ENCODE measurements at regions not wholly inside any gene's neighbourhood (a gene's known extent, or its start where the extent isn't known, plus 50 kb on each side); places are given as distances from the start of the nearest gene placed in this dataset.

DNA sequence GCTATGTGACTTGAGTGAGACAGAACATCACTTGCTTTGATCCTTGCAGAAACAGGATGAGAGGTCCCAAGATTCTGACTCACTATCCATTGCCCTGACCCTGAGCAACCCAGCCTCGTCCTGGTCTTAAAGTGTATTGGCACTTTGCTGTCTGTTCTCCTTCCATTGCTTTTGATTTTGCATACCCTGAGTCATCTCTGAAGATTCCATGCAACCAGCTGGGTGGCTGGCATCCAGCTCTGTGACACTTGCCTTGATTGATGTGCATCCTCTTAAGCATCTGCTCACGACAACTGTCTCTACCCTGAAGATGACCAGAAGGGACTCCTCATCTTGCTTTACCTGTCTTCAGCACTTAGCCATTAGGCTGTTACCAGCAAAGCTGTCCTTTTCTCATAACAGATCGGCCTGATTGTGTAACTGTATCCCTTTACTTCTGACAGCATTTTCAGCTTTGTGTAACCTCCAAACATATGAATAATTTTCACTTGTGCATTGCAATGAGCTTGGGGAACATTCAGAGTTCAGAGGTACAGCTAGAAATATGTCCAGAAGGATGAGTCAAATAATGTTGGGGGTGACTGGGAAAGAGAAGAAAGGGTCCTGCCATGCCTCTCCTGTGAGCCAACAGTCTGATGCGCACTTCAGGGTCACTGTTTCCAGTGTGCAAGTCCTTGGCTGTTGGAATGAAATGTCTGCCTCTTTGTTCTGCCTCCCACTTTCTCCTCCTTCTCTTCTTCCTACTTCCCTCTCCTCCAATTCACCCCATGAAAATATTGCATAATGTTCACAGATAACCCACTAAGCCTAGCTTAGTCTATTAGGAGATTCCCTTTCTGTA, 249.7 kb upstream of the OSR1 start:
- Mint-ChIP-seq H3K27ac (no peak overlapping the region), H3K9me3 (peaks cover 3% of the 10 kb centered on the region), H3K36me3 (ENCODE audit: low read depth) (no peaks in the 10 kb centered on the region), H3K4me3 (no peak overlapping the region), H3K4me1 (ENCODE audit: low read depth) (no peaks in the 10 kb centered on the region), H3K27me3 (peaks cover 5% of the 10 kb centered on the region)
- no peak for DNase-seq
- TF ChIP-seq, protein P1, sequence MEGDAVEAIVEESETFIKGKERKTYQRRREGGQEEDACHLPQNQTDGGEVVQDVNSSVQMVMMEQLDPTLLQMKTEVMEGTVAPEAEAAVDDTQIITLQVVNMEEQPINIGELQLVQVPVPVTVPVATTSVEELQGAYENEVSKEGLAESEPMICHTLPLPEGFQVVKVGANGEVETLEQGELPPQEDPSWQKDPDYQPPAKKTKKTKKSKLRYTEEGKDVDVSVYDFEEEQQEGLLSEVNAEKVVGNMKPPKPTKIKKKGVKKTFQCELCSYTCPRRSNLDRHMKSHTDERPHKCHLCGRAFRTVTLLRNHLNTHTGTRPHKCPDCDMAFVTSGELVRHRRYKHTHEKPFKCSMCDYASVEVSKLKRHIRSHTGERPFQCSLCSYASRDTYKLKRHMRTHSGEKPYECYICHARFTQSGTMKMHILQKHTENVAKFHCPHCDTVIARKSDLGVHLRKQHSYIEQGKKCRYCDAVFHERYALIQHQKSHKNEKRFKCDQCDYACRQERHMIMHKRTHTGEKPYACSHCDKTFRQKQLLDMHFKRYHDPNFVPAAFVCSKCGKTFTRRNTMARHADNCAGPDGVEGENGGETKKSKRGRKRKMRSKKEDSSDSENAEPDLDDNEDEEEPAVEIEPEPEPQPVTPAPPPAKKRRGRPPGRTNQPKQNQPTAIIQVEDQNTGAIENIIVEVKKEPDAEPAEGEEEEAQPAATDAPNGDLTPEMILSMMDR (IDR thresholded peaks at IDR 0.05) = no peak
- intact Hi-C loops (cut with micrococcal nuclease) = no loop called here
- CTCF ChIA-PET = no interaction called here
- POLR2A ChIA-PET = no interaction called here
- ATAC-seq = no peak

DNA sequence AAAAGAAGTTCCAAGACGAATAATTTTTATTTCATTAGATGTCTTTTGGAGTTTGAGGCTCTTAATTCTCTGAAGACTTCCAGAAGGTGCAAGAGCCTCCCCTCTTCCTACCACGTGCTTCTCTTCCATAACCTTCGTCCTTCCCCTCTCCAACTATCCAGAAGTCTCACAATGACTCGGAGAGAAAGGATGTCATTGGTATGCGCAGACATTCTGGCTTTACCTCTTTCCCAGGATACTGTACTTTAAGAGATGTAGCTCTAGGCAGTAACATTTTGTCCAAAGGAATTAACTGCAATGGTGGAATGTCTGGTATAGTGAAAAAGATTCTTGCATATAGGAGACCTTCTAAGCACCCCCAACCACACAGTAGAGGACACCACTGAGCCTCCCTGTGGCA, 249.0 kb upstream of the OSR1 start:
- Mint-ChIP-seq H3K27ac (no peak overlapping the region), H3K4me3 (no peak overlapping the region), H3K4me1 (ENCODE audit: low read depth) (no peaks in the 10 kb centered on the region), H3K36me3 (ENCODE audit: low read depth) (no peaks in the 10 kb centered on the region), H3K9me3 (peaks cover 5% of the 10 kb centered on the region), H3K27me3 (peaks cover 5% of the 10 kb centered on the region)
- ATAC-seq = no peak
- ChIA-PET POLR2A (no interaction called here), CTCF (no interaction called here)
- TF ChIP-seq, protein P1 (IDR thresholded peaks at IDR 0.05) = no peak
- intact Hi-C loops (cut with micrococcal nuclease) = no loop called here
- DNase-seq = no peak

DNA sequence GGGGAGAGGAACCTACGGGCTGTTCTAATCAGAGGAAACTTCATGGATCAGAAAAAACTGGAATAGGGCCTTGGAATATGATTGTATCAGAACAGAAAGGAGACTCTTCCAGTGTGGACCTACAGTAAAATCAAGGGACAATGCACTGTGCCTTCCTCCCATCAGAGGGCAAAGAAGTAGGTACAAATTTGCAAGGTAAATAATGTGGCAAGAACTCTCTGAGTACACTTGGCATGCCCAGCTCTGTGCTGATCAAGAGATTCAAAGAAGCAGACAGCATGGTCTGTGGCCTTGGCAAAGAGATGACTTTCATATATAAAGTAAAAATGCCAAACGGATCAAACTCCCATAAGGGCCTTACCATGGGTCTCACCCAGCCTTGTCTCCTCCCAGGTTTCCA, 242.6 kb upstream of the OSR1 start:
- H3K4me3 Mint-ChIP-seq = no peak overlapping the region
- intact Hi-C loops (cut with micrococcal nuclease) = no loop called here
- H3K36me3 Mint-ChIP-seq (ENCODE audit: low read depth) = no peaks in the 10 kb centered on the region
- no peak for ATAC-seq
- peaks cover 5% of the 10 kb centered on the region for H3K9me3 Mint-ChIP-seq
- no peak overlapping the region for H3K27ac Mint-ChIP-seq
- H3K4me1 Mint-ChIP-seq (ENCODE audit: low read depth) = no peaks in the 10 kb centered on the region
- ChIA-PET CTCF (no interaction called here), POLR2A (no interaction called here)
- DNase-seq = no peak
- H3K27me3 Mint-ChIP-seq = peaks cover 2% of the 10 kb centered on the region
- TF ChIP-seq, protein P1 (IDR thresholded peaks at IDR 0.05) = no peak

DNA sequence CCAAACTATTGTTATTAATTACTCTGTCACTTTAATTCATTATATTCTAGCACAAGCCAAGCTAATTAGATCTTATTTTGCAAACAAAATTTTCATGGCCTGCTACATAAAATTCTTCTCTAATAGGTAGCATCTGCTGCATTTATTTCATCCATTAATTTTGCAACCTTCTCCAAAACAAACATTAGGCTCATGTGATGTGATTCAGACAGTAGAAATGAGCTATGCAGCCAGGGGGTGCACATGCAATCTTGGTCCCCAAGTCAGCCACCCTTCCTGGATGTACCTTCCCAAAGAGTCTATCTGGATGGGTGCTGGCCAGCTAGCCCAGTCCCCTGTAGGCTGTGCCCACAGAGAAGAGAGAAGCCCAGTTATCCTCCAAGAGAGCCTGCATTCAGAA, 242.1 kb upstream of the OSR1 start:
- H3K4me3 Mint-ChIP-seq = no peak overlapping the region
- no peaks in the 10 kb centered on the region for H3K36me3 Mint-ChIP-seq (ENCODE audit: low read depth)
- CTCF ChIA-PET = no interaction called here
- H3K27ac Mint-ChIP-seq = no peak overlapping the region
- intact Hi-C loops (cut with micrococcal nuclease) = no loop called here
- H3K9me3 Mint-ChIP-seq = peaks cover 5% of the 10 kb centered on the region
- POLR2A ChIA-PET = no interaction called here
- TF ChIP-seq, protein P1 (IDR thresholded peaks at IDR 0.05) = no peak
- peaks cover 1% of the 10 kb centered on the region for H3K27me3 Mint-ChIP-seq
- ATAC-seq (no peak), DNase-seq (no peak)
- H3K4me1 Mint-ChIP-seq (ENCODE audit: low read depth) = no peaks in the 10 kb centered on the region

- ATAC-seq = no peak
- no peak for DNase-seq
- ChIA-PET CTCF (no interaction called here), POLR2A (interaction anchor here (0.6 kb wide), 1 partner anchor 25 kb away, joined by 3 read pairs; no protein-coding TSS in a partner anchor)
- Mint-ChIP-seq H3K4me3 (no peak overlapping the region), H3K27me3 (peaks cover 1% of the 10 kb centered on the region), H3K4me1 (ENCODE audit: low read depth) (no peaks in the 10 kb centered on the region), H3K27ac (no peak overlapping the region), H3K9me3 (peaks cover 4% of the 10 kb centered on the region), H3K36me3 (ENCODE audit: low read depth) (no peaks in the 10 kb centered on the region)
- TF ChIP-seq, protein P1 (IDR thresholded peaks at IDR 0.05) = no peak
- intact Hi-C loops (cut with micrococcal nuclease) = no loop called here
Observed at GRCh38 chr2:19598971-19599370, 240.5 kb upstream of the OSR1 start.
